MM.1S (cell line): ENCODE measurements at regions not wholly inside any gene's neighbourhood (a gene's known extent, or its start where the extent isn't known, plus 50 kb on each side); places are given as distances from the start of the nearest gene placed in this dataset.

Source experiments
- CTCF ChIP-seq: fragments of 300-600 bp; sonication (generic); IDR thresholded peaks from 2 replicates; pipeline ENCODE4 v1.5.1; 2016; ENCODE audit warnings: antibody characterized with exemption, low read length, mixed read lengths
- EZH2 ChIP-seq: fragments of 300-600 bp; sonication (generic); optimal IDR thresholded peaks from 2 replicates; pipeline ENCODE3; 2017; ENCODE audit warnings: low read depth, mild to moderate bottlenecking, antibody characterized with exemption, low read length, mixed read lengths
- EZH2phosphoT487 ChIP-seq: fragments of 300-600 bp; sonication (generic); IDR thresholded peaks from 2 replicates; pipeline ENCODE4 v1.6.1; 2018; ENCODE audit warnings: antibody characterized with exemption, low read length

- TF ChIP-seq CTCF = no peak
- TF ChIP-seq EZH2phosphoT487 = no peak
- TF ChIP-seq EZH2 = no peak
Observed at GRCh38 chrX:9132036-9132638, 98.2 kb upstream of the FAM9B start.
